K562 (cell line): ENCODE measurements at regions not wholly inside any gene's neighbourhood (a gene's known extent, or its start where the extent isn't known, plus 50 kb on each side); places are given as distances from the start of the nearest gene placed in this dataset.

Experiments used
- ARID1B ChIP-seq: fragments of 450-650 bp; IDR thresholded peaks from 2 replicates; pipeline ENCODE4 v1.6.1; 2016; ENCODE audit warnings: antibody characterized with exemption, mild to moderate bottlenecking, inconsistent platforms
- CREBBP ChIP-seq: IDR thresholded peaks from one replicate; pipeline ENCODE4 v1.6.1; 2012; ENCODE audit warnings: low read depth, mild to moderate bottlenecking, control low read depth, inconsistent platforms, low read length
- DPF2 ChIP-seq: fragments of 450-650 bp; IDR thresholded peaks from 2 replicates; pipeline ENCODE4 v1.6.1; 2016
- EGR1 ChIP-seq: fragments of 450-650 bp; conservative IDR thresholded peaks from 2 replicates; pipeline ENCODE4 v1.6.1; 2017; ENCODE audit warnings: mild to moderate bottlenecking
- EP300 ChIP-seq: IDR thresholded peaks from 2 replicates; pipeline ENCODE4 v1.6.1; 2012; ENCODE audit warnings: low read length, improper control_type of control experiment
- ETS2 ChIP-seq: IDR thresholded peaks from 2 replicates; pipeline ENCODE4 v1.6.1; 2016; ENCODE audit warnings: borderline replicate concordance, missing genetic modification characterization, mild to moderate bottlenecking, moderate library complexity, missing compliant biosample characterization; ENCODE audit not compliant: poor library complexity, severe bottlenecking
- HCFC1 ChIP-seq: IDR thresholded peaks from 2 replicates; pipeline ENCODE4 v1.6.1; 2012; ENCODE audit warnings: low read depth, low read length, improper control_type of control experiment
- KAT8 ChIP-seq: fragments of 450-650 bp; IDR thresholded peaks from 2 replicates; pipeline ENCODE4 v1.6.1; 2016; ENCODE audit warnings: low read depth, mild to moderate bottlenecking
- LEF1 ChIP-seq: fragments of 450-650 bp; IDR thresholded peaks from 2 replicates; pipeline ENCODE4 v1.6.1; 2016; ENCODE audit warnings: mild to moderate bottlenecking
- MCM3 ChIP-seq: fragments of 450-650 bp; IDR thresholded peaks from 2 replicates; pipeline ENCODE4 v1.6.1; 2016
- NCOR1 ChIP-seq: fragments of 450-650 bp; IDR thresholded peaks from 2 replicates; pipeline ENCODE4 v1.6.1; 2016; ENCODE audit warnings: mild to moderate bottlenecking, moderate library complexity
- RBFOX2 ChIP-seq: fragments of 200-400 bp; formaldehyde crosslinking; IDR thresholded peaks from 2 replicates; pipeline ENCODE4 v1.6.1; 2017; ENCODE audit warnings: low read depth, mild to moderate bottlenecking, low read length, moderate library complexity
- RBM39 ChIP-seq: fragments of 200-400 bp; formaldehyde crosslinking; optimal IDR thresholded peaks from 2 replicates; pipeline ENCODE3; 2018; ENCODE audit warnings: low read depth, low read length
- SMARCA4 ChIP-seq: fragments of 450-650 bp; IDR thresholded peaks from 2 replicates; pipeline ENCODE4 v1.6.1; 2016
- TRIM28 ChIP-seq: fragments of 450-650 bp; IDR thresholded peaks from 2 replicates; pipeline ENCODE4 v1.6.1; 2017
- ZKSCAN3 ChIP-seq: fragments of 250-450 bp; sonication (Bioruptor Pico); IDR thresholded peaks from 2 replicates; pipeline ENCODE4 v1.4.0; 2020
- ZNF134 ChIP-seq: fragments of 250-450 bp; sonication (Bioruptor Pico); conservative IDR thresholded peaks from 2 replicates; pipeline ENCODE4 v1.4.0; 2020
- ZNF140 ChIP-seq: fragments of 250-450 bp; sonication (Bioruptor Pico); IDR thresholded peaks from 2 replicates; pipeline ENCODE4 v1.8.0; 2021; ENCODE audit warnings: moderate library complexity, mild to moderate bottlenecking, inconsistent platforms
- ZNF184 ChIP-seq: sonication (generic); formaldehyde crosslinking; IDR thresholded peaks from 2 replicates; pipeline ENCODE4 v1.5.0; 2020; ENCODE audit warnings: missing genetic modification reagents
- ZNF282 ChIP-seq: sonication (generic); formaldehyde crosslinking; IDR thresholded peaks from 2 replicates; pipeline ENCODE4 v1.8.1; 2023; ENCODE audit warnings: missing genetic modification reagents
- TF ChIP-seq, protein P1 (sequence below): fragments of 250-450 bp; sonication (Bioruptor Pico); IDR thresholded peaks from 2 replicates; pipeline ENCODE4 v1.5.0; 2020; ENCODE audit warnings: mild to moderate bottlenecking, borderline replicate concordance
- TF ChIP-seq, protein P2 (sequence below): sonication (generic); formaldehyde crosslinking; IDR thresholded peaks from 2 replicates; pipeline ENCODE4 v1.8.0; 2022; ENCODE audit warnings: missing genetic modification reagents, mild to moderate bottlenecking, borderline replicate concordance
- TF ChIP-seq, protein P3 (sequence below): fragments of 450-650 bp; IDR thresholded peaks from 2 replicates; pipeline ENCODE4 v1.7.1; 2018; ENCODE audit warnings: mild to moderate bottlenecking, low read depth; ENCODE audit not compliant: partially characterized antibody

- peak; percentile 55; the same call in 1 of the 2 replicates for TF ChIP-seq LEF1
- no peak for TF ChIP-seq ZNF140 (CRISPR knock-in tag)
- TF ChIP-seq, protein P1, sequence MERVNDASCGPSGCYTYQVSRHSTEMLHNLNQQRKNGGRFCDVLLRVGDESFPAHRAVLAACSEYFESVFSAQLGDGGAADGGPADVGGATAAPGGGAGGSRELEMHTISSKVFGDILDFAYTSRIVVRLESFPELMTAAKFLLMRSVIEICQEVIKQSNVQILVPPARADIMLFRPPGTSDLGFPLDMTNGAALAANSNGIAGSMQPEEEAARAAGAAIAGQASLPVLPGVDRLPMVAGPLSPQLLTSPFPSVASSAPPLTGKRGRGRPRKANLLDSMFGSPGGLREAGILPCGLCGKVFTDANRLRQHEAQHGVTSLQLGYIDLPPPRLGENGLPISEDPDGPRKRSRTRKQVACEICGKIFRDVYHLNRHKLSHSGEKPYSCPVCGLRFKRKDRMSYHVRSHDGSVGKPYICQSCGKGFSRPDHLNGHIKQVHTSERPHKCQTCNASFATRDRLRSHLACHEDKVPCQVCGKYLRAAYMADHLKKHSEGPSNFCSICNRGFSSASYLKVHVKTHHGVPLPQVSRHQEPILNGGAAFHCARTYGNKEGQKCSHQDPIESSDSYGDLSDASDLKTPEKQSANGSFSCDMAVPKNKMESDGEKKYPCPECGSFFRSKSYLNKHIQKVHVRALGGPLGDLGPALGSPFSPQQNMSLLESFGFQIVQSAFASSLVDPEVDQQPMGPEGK: no peak
- TF ChIP-seq, protein P2, sequence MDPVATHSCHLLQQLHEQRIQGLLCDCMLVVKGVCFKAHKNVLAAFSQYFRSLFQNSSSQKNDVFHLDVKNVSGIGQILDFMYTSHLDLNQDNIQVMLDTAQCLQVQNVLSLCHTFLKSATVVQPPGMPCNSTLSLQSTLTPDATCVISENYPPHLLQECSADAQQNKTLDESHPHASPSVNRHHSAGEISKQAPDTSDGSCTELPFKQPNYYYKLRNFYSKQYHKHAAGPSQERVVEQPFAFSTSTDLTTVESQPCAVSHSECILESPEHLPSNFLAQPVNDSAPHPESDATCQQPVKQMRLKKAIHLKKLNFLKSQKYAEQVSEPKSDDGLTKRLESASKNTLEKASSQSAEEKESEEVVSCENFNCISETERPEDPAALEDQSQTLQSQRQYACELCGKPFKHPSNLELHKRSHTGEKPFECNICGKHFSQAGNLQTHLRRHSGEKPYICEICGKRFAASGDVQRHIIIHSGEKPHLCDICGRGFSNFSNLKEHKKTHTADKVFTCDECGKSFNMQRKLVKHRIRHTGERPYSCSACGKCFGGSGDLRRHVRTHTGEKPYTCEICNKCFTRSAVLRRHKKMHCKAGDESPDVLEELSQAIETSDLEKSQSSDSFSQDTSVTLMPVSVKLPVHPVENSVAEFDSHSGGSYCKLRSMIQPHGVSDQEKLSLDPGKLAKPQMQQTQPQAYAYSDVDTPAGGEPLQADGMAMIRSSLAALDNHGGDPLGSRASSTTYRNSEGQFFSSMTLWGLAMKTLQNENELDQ: no peak
- no peak for TF ChIP-seq ZNF282
- peak; percentile 74 for TF ChIP-seq NCOR1
- no peak for TF ChIP-seq TRIM28
- no peak for TF ChIP-seq ZNF184
- TF ChIP-seq HCFC1: no peak
- no peak for TF ChIP-seq EGR1
- no peak for TF ChIP-seq MCM3
- TF ChIP-seq SMARCA4: peak; percentile 91
- no peak for TF ChIP-seq CREBBP
- no peak for TF ChIP-seq ZKSCAN3
- no peak for TF ChIP-seq ZNF134 (CRISPR knock-in tag)
- TF ChIP-seq, protein P3, sequence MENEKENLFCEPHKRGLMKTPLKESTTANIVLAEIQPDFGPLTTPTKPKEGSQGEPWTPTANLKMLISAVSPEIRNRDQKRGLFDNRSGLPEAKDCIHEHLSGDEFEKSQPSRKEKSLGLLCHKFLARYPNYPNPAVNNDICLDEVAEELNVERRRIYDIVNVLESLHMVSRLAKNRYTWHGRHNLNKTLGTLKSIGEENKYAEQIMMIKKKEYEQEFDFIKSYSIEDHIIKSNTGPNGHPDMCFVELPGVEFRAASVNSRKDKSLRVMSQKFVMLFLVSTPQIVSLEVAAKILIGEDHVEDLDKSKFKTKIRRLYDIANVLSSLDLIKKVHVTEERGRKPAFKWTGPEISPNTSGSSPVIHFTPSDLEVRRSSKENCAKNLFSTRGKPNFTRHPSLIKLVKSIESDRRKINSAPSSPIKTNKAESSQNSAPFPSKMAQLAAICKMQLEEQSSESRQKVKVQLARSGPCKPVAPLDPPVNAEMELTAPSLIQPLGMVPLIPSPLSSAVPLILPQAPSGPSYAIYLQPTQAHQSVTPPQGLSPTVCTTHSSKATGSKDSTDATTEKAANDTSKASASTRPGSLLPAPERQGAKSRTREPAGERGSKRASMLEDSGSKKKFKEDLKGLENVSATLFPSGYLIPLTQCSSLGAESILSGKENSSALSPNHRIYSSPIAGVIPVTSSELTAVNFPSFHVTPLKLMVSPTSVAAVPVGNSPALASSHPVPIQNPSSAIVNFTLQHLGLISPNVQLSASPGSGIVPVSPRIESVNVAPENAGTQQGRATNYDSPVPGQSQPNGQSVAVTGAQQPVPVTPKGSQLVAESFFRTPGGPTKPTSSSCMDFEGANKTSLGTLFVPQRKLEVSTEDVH: no peak
- TF ChIP-seq RBFOX2: no peak
- peak; percentile 86 for TF ChIP-seq DPF2
- TF ChIP-seq KAT8: no peak
- peak; percentile 74 for TF ChIP-seq EP300
- no peak for TF ChIP-seq ETS2 (tag)
- TF ChIP-seq RBM39: no peak
- TF ChIP-seq ARID1B: peak; percentile 93
Measured at GRCh38 chr15:87744815-87745214, 511.7 kb downstream of the NTRK3 start (continued).
